ENCODE measurements at regions not wholly inside any gene's neighbourhood (a gene's known extent, or its start where the extent isn't known, plus 50 kb on each side); places are given as distances from the start of the nearest gene placed in this dataset.

- H3K36me3 Mint-ChIP-seq (ENCODE audit: low read depth) = no peaks in the 10 kb centered on the region
- H3K27me3 Mint-ChIP-seq (ENCODE audit: low read depth) = no peaks in the 10 kb centered on the region
- H3K27ac Mint-ChIP-seq = no peak overlapping the region
- H3K4me1 Mint-ChIP-seq (ENCODE audit: low read depth) = no peaks in the 10 kb centered on the region
- H3K4me3 Mint-ChIP-seq (ENCODE audit: low read depth) = no peak overlapping the region
- intact Hi-C loops (cut with micrococcal nuclease) = no loop called here
- DNase-seq (ENCODE audit: low spot score) = no peak
- H3K9me3 Mint-ChIP-seq = no peaks in the 10 kb centered on the region
These were observed 133.4 kb upstream of the LYPLAL1 start for GRCh38 chr1:219040291-219040690.

GRCh38 chr1:219041141-219041540, 132.5 kb upstream of the LYPLAL1 start:
- Mint-ChIP-seq H3K36me3 (ENCODE audit: low read depth) (no peaks in the 10 kb centered on the region), H3K27ac (no peak overlapping the region), H3K9me3 (no peaks in the 10 kb centered on the region)

GRCh38 chr1:219041818-219042217, 131.9 kb upstream of the LYPLAL1 start:
- DNase-seq (ENCODE audit: low spot score) = no peak
- Mint-ChIP-seq H3K4me1 (ENCODE audit: low read depth) (no peaks in the 10 kb centered on the region), H3K36me3 (ENCODE audit: low read depth) (no peaks in the 10 kb centered on the region), H3K4me3 (ENCODE audit: low read depth) (no peak overlapping the region), H3K27ac (no peak overlapping the region), H3K27me3 (ENCODE audit: low read depth) (no peaks in the 10 kb centered on the region), H3K9me3 (no peaks in the 10 kb centered on the region)
- intact Hi-C loops (cut with micrococcal nuclease) = no loop called here

More at GRCh38 chr1:219041141-219041540, 132.5 kb upstream of the LYPLAL1 start:
- Mint-ChIP-seq H3K4me3 (ENCODE audit: low read depth) (no peak overlapping the region), H3K4me1 (ENCODE audit: low read depth) (no peaks in the 10 kb centered on the region), H3K27me3 (ENCODE audit: low read depth) (no peaks in the 10 kb centered on the region)
- intact Hi-C loops (cut with micrococcal nuclease) = no loop called here
- no peak for DNase-seq (ENCODE audit: low spot score)

- no peak overlapping the region for H3K4me3 Mint-ChIP-seq (ENCODE audit: low read depth)
- no peaks in the 10 kb centered on the region for H3K27me3 Mint-ChIP-seq (ENCODE audit: low read depth)
- DNase-seq (ENCODE audit: low spot score) = no peak
- no peaks in the 10 kb centered on the region for H3K36me3 Mint-ChIP-seq (ENCODE audit: low read depth)
- H3K27ac Mint-ChIP-seq = no peak overlapping the region
- intact Hi-C loops (cut with micrococcal nuclease) = no loop called here
- no peaks in the 10 kb centered on the region for H3K4me1 Mint-ChIP-seq (ENCODE audit: low read depth)
- H3K9me3 Mint-ChIP-seq = no peaks in the 10 kb centered on the region
These were observed 130.9 kb upstream of the LYPLAL1 start for GRCh38 chr1:219042769-219043168.

- no peak for DNase-seq (ENCODE audit: low spot score)
- no peaks in the 10 kb centered on the region for H3K4me1 Mint-ChIP-seq (ENCODE audit: low read depth)
- intact Hi-C loops (cut with micrococcal nuclease) = no loop called here
- H3K36me3 Mint-ChIP-seq (ENCODE audit: low read depth) = no peaks in the 10 kb centered on the region
- H3K9me3 Mint-ChIP-seq = no peaks in the 10 kb centered on the region
- H3K27me3 Mint-ChIP-seq (ENCODE audit: low read depth) = no peaks in the 10 kb centered on the region
- H3K27ac Mint-ChIP-seq = no peak overlapping the region
- H3K4me3 Mint-ChIP-seq (ENCODE audit: low read depth) = no peak overlapping the region
These were observed 128.4 kb upstream of the LYPLAL1 start for GRCh38 chr1:219045246-219045645.

GRCh38 chr1:219049501-219049900, 124.2 kb upstream of the LYPLAL1 start:
- Mint-ChIP-seq H3K4me1 (ENCODE audit: low read depth) (no peaks in the 10 kb centered on the region), H3K9me3 (no peaks in the 10 kb centered on the region), H3K4me3 (ENCODE audit: low read depth) (no peak overlapping the region), H3K36me3 (ENCODE audit: low read depth) (no peaks in the 10 kb centered on the region), H3K27ac (no peak overlapping the region), H3K27me3 (ENCODE audit: low read depth) (no peaks in the 10 kb centered on the region)
- intact Hi-C loops (cut with micrococcal nuclease) = no loop called here
- DNase-seq (ENCODE audit: low spot score) = no peak

- no peaks in the 10 kb centered on the region for H3K27me3 Mint-ChIP-seq (ENCODE audit: low read depth)
- no peak overlapping the region for H3K27ac Mint-ChIP-seq
- intact Hi-C loops (cut with micrococcal nuclease) = no loop called here
These were observed 123.4 kb upstream of the LYPLAL1 start for GRCh38 chr1:219050086-219050821.

GRCh38 chr1:219050822-219051125, 122.9 kb upstream of the LYPLAL1 start:
- H3K36me3 Mint-ChIP-seq (ENCODE audit: low read depth) = no peaks in the 10 kb centered on the region
- H3K27me3 Mint-ChIP-seq (ENCODE audit: low read depth) = no peaks in the 10 kb centered on the region

More at GRCh38 chr1:219050086-219050821, 123.4 kb upstream of the LYPLAL1 start:
- no peaks in the 10 kb centered on the region for H3K9me3 Mint-ChIP-seq
- no peak for DNase-seq (ENCODE audit: low spot score)
- no peaks in the 10 kb centered on the region for H3K36me3 Mint-ChIP-seq (ENCODE audit: low read depth)
- no peaks in the 10 kb centered on the region for H3K4me1 Mint-ChIP-seq (ENCODE audit: low read depth)
- no peak overlapping the region for H3K4me3 Mint-ChIP-seq (ENCODE audit: low read depth)

GRCh38 chr1:219051547-219051946, 122.1 kb upstream of the LYPLAL1 start:
- Mint-ChIP-seq H3K4me1 (ENCODE audit: low read depth) (no peaks in the 10 kb centered on the region), H3K9me3 (no peaks in the 10 kb centered on the region), H3K27me3 (ENCODE audit: low read depth) (no peaks in the 10 kb centered on the region), H3K27ac (no peak overlapping the region), H3K36me3 (ENCODE audit: low read depth) (no peaks in the 10 kb centered on the region), H3K4me3 (ENCODE audit: low read depth) (no peak overlapping the region)
- intact Hi-C loops (cut with micrococcal nuclease) = no loop called here
- no peak for DNase-seq (ENCODE audit: low spot score)

More at GRCh38 chr1:219050822-219051125, 122.9 kb upstream of the LYPLAL1 start:
- intact Hi-C loops (cut with micrococcal nuclease) = no loop called here
- Mint-ChIP-seq H3K4me1 (ENCODE audit: low read depth) (no peaks in the 10 kb centered on the region), H3K9me3 (no peaks in the 10 kb centered on the region), H3K27ac (no peak overlapping the region), H3K4me3 (ENCODE audit: low read depth) (no peak overlapping the region)
- DNase-seq (ENCODE audit: low spot score) = no peak

GRCh38 chr1:219058891-219059820, 114.5 kb upstream of the LYPLAL1 start:
- H3K36me3 Mint-ChIP-seq (ENCODE audit: low read depth) = no peaks in the 10 kb centered on the region

GRCh38 chr1:219060798-219061197, 112.9 kb upstream of the LYPLAL1 start:
- Mint-ChIP-seq H3K9me3 (no peaks in the 10 kb centered on the region), H3K4me3 (ENCODE audit: low read depth) (no peak overlapping the region), H3K27me3 (ENCODE audit: low read depth) (no peaks in the 10 kb centered on the region), H3K36me3 (ENCODE audit: low read depth) (no peaks in the 10 kb centered on the region), H3K27ac (no peak overlapping the region), H3K4me1 (ENCODE audit: low read depth) (no peaks in the 10 kb centered on the region)
- intact Hi-C loops (cut with micrococcal nuclease) = no loop called here
- no peak for DNase-seq (ENCODE audit: low spot score)

More at GRCh38 chr1:219058891-219059820, 114.5 kb upstream of the LYPLAL1 start:
- Mint-ChIP-seq H3K27ac (no peak overlapping the region), H3K9me3 (no peaks in the 10 kb centered on the region), H3K4me3 (ENCODE audit: low read depth) (no peak overlapping the region), H3K27me3 (ENCODE audit: low read depth) (no peaks in the 10 kb centered on the region), H3K4me1 (ENCODE audit: low read depth) (no peaks in the 10 kb centered on the region)
- no peak for DNase-seq (ENCODE audit: low spot score)
- intact Hi-C loops (cut with micrococcal nuclease) = no loop called here

- H3K27ac Mint-ChIP-seq = no peak overlapping the region
- intact Hi-C loops (cut with micrococcal nuclease) = no loop called here
- no peaks in the 10 kb centered on the region for H3K36me3 Mint-ChIP-seq (ENCODE audit: low read depth)
- no peak for DNase-seq (ENCODE audit: low spot score)
- H3K9me3 Mint-ChIP-seq = no peaks in the 10 kb centered on the region
- H3K4me3 Mint-ChIP-seq (ENCODE audit: low read depth) = no peak overlapping the region
- H3K4me1 Mint-ChIP-seq (ENCODE audit: low read depth) = no peaks in the 10 kb centered on the region
- no peaks in the 10 kb centered on the region for H3K27me3 Mint-ChIP-seq (ENCODE audit: low read depth)
These were observed 111.5 kb upstream of the LYPLAL1 start for GRCh38 chr1:219062161-219062560.

GRCh38 chr1:219066098-219066497, 107.6 kb upstream of the LYPLAL1 start:
- H3K27me3 Mint-ChIP-seq (ENCODE audit: low read depth) = no peaks in the 10 kb centered on the region
- H3K9me3 Mint-ChIP-seq = no peaks in the 10 kb centered on the region
- H3K36me3 Mint-ChIP-seq (ENCODE audit: low read depth) = no peaks in the 10 kb centered on the region
- no peak overlapping the region for H3K27ac Mint-ChIP-seq
- no peak overlapping the region for H3K4me3 Mint-ChIP-seq (ENCODE audit: low read depth)
- intact Hi-C loops (cut with micrococcal nuclease) = no loop called here
- no peak for DNase-seq (ENCODE audit: low spot score)
- no peaks in the 10 kb centered on the region for H3K4me1 Mint-ChIP-seq (ENCODE audit: low read depth)
